ENCODE measurements at regions not wholly inside any gene's neighbourhood (a gene's known extent, or its start where the extent isn't known, plus 50 kb on each side); places are given as distances from the start of the nearest gene placed in this dataset.

DNA sequence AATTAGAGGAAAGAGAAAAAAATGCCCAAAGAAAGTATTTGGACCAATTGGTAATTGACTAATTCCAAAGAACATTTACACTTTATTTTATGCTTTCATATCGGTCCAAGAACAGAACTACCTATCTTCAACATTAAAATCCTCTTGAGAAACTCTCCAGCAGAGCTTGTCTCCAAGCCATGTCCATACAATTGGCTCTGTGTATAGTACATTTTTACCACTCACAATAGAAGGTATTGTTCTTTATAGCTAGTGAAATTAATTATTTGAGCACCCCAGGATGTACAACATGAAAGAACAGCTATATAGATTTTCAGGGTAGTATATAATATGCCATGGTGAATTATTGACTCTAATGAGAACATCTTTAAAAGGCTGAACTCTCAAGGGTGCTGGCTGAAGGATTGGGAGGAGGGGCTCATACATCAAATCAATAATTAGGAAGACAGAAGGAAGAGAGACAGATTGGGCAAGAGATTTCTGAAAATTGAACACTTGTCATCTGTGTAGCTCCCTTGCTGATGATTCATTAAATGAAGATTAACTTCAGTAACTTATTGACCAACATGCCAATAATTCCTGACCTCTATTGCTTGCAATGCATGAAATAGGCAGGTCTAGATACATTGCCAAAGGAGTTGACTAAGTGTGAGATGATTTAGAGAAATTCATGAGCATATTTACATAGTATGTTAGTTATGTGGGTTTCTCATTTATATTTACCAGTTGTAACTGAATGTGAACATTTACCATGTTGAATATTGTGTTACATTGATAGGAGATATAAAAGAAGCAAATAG is 249.7 kb downstream of the MTERF1 start:
- DNase-seq (ENCODE audit: low read depth, low spot score) = no peak

- DNase-seq (ENCODE audit: low read depth, low spot score) = no peak
Observed at GRCh38 chr7:91632234-91632940, 248.1 kb downstream of the MTERF1 start.

- DNase-seq (ENCODE audit: low read depth, low spot score) = no peak
Observed at GRCh38 chr7:91633013-91633441, 247.5 kb downstream of the MTERF1 start.

DNA sequence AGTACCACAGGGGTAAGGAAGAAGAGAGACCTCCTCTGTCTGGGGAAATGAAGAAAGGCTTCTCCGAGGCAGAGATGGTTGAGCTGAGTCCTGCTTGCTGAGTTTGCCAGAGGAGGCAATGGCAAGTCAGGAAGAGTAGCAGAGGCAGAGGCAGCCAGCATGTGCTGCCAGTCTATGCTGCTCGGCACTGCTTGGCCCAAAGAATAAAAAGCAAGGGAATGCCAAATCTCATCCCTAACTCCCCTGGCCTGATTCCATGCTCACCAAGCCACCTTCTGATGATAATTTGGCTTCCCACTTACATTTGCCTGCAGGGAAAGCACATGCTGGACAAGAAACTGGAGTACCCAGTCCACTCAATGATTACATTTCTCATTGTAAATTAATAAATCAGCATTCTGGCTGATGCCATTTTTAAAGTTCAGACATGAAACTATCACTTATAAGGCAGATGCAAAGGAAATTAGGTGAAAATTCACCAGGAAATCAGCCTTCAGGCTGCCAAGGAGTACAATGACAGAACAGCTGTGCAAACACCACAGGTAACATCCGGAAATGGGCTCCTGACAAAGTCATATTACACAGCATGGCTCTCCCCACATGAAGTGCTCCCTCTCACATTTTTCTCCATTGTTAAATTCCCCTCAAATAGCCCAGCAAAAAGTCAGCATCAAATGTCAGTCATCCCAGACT is 245.9 kb downstream of the MTERF1 start:
- DNase-seq (ENCODE audit: low read depth, low spot score) = no peak

- DNase-seq (ENCODE audit: low read depth, low spot score) = peak; percentile 59
Observed at GRCh38 chr7:91636129-91636724, 244.3 kb downstream of the MTERF1 start.

DNA sequence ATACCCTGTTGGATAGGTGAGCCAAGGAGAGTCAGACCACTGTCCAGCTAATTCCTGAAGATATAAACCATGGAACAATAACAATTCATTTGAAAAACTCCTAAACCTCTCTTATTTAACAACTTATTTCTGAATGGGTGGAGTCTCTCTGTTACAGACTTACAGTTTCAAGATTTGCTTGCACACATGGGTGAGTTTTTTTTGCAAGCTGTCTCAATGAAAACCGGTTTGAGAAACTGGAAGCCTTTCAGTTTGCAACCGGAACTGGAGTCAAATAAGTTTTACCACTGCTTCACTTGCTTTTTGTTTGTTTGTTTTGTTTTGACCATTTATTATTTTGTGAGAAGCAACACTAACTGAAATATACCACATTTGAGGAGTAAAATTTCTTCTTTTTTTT is 243.8 kb downstream of the MTERF1 start:
- DNase-seq (ENCODE audit: low read depth, low spot score) = no peak

DNA sequence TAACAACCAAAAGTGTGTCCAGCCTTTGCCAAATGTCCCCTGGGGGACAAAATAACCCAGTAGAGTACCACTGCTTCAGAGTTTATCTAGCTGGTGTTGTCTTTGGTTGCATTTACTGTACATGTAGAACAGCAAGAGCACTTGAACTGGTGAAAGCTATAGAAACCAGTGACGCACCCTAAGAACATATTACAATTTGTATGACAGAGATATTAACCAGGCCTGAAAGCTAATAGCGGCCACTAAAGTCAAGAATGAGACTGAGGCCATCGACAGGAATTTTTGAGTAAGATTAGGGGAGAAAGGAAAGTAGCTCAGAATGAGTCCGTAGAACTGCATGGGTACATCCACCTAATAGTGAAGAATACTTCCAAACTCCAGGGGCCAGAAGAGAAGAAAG is 236.2 kb downstream of the MTERF1 start:
- DNase-seq (ENCODE audit: low read depth, low spot score) = no peak

GRCh38 chr7:91645542-91645941 is 235.0 kb downstream of the MTERF1 start:
- DNase-seq (ENCODE audit: low read depth, low spot score) = no peak

DNA sequence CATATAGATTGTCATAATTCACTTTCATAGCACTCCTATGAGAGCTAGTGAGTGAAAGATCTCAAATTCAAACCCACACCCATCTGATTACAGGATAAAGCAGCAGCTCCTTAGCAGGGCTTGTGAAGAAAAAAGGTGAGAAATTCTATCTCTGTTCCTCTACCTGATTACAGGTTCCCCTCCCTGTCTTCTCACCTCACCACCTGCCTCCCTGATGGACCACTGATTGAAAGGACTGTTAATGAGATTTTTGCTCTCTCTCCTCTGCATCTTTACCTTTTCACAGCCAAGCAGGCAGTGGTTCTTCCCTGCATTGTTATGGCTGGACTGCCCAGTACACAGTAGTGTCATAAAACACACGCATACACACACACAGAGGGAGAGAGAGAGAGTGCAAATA is 228.5 kb downstream of the MTERF1 start:
- no peak for DNase-seq (ENCODE audit: low read depth, low spot score)

DNA sequence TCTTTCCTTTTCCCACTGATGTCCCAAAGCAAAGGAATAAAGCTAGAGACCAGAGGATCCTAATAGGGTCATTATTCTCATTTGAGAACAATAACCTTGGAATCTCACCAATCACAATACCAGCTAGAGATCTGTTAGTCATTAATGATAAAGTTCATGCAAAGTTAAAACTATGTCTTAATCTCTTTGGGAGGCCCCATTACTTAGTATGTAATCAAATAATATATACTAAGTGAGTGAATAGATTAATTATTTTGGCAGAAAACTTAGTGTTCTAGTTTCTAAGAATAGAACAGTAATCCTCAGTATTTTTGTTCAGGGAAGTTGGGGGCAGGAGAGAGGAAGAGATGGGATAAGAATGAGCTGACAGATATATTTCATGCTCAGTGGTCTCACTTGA is 227.2 kb downstream of the MTERF1 start:
- no peak for DNase-seq (ENCODE audit: low read depth, low spot score)

DNA sequence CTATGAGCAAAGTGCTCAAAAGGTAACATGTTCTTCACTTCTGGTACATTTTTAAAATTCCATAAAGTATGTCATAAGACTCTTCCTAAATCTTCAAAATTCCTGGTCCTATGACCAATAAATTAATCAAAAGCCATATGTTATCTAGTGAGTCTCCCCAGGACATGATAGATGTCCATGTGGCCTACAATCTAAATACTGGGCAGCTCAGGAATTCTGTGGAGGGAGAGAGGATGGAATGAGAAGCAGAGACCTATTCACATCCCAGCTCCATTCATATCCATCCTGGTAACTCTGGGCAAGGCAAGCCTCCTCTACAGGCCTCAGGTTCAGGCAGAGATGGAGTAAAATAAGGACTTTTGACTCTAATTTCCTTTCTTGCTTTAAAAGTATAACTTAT is 224.8 kb downstream of the MTERF1 start:
- DNase-seq (ENCODE audit: low read depth, low spot score) = no peak

GRCh38 chr7:91656541-91657482 is 223.7 kb downstream of the MTERF1 start:
- DNase-seq (ENCODE audit: low read depth, low spot score) = no peak

DNA sequence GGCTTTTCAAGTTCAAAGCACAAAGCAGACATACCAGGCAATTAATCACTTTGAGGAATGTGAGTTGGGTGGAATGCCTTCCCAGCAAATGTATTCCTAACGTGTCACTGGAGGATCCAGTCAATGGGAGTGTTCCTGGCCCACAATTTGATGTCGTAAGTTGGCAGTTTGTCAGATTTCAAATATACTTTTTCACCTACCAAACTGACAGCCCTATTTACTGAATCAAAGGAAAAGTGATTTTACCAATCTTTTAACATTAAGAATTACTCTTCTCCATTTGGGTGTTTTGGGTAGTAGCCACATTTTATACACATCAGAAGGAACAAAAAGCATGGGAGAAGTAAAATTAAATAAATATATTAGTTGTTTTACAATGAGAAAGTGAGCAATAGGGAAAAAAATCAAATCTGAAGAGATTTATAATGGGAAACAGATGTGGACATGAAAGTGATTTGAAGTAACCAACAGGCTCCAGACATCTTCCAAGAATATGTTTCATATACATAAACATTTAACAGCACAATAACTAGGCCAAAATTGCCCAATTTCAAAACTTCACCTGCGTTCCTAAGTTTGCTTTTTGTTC is 222.9 kb downstream of the MTERF1 start:
- no peak for DNase-seq (ENCODE audit: low read depth, low spot score)

- no peak for DNase-seq (ENCODE audit: low read depth, low spot score)
Observed at GRCh38 chr7:91659096-91659495, 221.4 kb downstream of the MTERF1 start.

DNA sequence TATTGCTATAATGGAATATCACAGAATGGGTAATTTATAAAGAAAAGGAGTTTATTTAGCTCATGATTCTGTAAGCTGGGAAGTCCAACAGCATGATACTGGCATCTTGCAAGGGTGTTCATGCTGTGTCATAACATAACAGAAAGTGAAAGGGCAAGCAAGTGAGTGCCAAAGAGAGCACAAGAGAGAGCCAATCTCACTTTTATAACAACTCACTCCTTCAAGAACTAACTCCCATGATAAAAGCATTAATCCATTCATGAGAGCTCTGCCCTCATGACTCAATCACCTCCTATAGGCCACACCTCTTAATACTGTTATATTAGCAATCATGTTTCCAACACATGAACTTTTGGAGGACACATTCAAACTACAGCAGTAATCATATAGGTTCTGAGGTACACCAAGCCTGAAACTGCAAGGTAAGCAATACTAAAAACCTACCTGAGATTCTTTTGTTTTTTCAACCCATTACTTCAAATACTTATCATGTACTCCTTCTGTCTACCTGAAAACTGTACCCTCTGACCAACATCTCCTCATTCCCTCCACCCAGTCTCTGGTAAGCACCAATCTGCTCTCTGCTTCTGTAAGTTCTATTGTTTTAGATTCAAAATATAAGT is 219.7 kb downstream of the MTERF1 start:
- no peak for DNase-seq (ENCODE audit: low read depth, low spot score)

GRCh38 chr7:91661727-91662126 is 218.8 kb downstream of the MTERF1 start:
- no peak for DNase-seq (ENCODE audit: low read depth, low spot score)

- no peak for DNase-seq (ENCODE audit: low read depth, low spot score)
Observed at GRCh38 chr7:91668217-91668616, 212.3 kb downstream of the MTERF1 start.

GRCh38 chr7:91671245-91671644 is 209.3 kb downstream of the MTERF1 start:
- no peak for DNase-seq (ENCODE audit: low read depth, low spot score)

DNA sequence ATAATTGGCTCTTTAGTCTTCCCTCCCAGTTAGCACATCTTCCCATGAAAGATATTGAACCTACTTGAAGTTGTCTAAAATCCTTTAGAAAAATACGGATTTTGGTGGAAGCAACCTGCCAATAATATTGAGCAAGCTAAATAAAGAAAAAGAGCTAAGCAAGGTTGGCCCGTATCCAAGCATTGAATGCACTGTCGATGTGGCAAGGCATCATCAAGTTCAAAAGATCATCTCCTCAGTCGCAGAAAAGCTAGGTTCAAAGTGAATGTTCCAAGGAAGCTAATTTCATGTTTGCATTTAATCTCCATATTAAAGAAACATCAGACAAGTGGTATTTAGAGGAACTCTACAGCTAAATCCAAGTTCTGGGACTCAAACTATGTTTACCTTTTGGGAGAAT is 206.0 kb downstream of the MTERF1 start:
- no peak for DNase-seq (ENCODE audit: low read depth, low spot score)

DNA sequence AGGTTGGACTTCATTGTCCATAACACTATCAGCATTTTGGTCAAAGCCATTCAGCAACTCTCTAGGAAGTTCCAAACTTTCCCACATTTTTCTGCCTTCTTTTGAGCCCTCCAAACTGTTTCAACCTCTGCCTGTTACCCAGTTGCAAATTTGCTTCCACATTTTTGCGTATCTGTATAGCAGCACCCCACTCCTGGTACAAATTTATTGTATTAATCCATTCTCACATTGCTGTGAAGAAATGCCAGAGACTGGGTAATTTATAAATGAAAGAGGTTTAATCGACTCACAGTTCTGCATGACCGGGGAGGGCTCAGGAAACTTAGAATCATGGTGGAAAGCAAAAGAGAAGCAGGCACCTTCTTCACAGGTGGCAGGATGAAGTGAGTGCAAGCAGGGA is 198.8 kb downstream of the MTERF1 start:
- no peak for DNase-seq (ENCODE audit: low read depth, low spot score)

Measured in ELF-1 (cell line).